ENCODE measurements at regions not wholly inside any gene's neighbourhood (a gene's known extent, or its start where the extent isn't known, plus 50 kb on each side); places are given as distances from the start of the nearest gene placed in this dataset.

DNA sequence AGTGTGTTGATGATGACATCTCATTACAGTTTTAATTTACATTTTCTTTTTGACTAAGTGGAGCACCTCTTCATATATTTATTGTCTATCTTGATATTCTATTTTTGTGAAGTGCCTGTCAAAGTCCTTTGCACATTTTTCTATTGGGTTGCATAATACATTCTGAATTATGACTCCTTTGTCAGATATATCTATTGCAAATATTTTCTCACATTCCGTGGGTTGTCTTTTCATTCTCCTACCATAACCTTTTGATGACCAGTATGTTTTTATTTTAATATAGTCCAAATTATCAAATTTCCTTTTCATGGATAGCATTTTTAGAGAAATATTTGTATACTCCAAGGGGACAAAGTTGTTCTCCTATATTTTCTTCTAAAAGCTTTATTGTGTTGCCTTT lies 126.4 kb downstream of the PJA1 start:
- no peaks in the 10 kb centered on the region for H3K4me1 ChIP-seq (ENCODE audit: low read length)
- TF ChIP-seq, protein P1, sequence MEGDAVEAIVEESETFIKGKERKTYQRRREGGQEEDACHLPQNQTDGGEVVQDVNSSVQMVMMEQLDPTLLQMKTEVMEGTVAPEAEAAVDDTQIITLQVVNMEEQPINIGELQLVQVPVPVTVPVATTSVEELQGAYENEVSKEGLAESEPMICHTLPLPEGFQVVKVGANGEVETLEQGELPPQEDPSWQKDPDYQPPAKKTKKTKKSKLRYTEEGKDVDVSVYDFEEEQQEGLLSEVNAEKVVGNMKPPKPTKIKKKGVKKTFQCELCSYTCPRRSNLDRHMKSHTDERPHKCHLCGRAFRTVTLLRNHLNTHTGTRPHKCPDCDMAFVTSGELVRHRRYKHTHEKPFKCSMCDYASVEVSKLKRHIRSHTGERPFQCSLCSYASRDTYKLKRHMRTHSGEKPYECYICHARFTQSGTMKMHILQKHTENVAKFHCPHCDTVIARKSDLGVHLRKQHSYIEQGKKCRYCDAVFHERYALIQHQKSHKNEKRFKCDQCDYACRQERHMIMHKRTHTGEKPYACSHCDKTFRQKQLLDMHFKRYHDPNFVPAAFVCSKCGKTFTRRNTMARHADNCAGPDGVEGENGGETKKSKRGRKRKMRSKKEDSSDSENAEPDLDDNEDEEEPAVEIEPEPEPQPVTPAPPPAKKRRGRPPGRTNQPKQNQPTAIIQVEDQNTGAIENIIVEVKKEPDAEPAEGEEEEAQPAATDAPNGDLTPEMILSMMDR (IDR thresholded peaks at IDR 0.05; ENCODE audit: low read depth, low read length), result no peak
- TF ChIP-seq EZH2phosphoT487 (IDR thresholded peaks at IDR 0.05; ENCODE audit: low read depth), result no peak
- no peaks in the 10 kb centered on the region for H3K27me3 ChIP-seq (ENCODE audit: low read depth, low read length)
- H3K36me3 ChIP-seq (replicated peaks; ENCODE audit: low read depth, low read length), result no peaks in the 10 kb centered on the region
- H3K9ac ChIP-seq (ENCODE audit: low read length), result no peak overlapping the region
- H3K4me2 ChIP-seq (ENCODE audit: low read length), result no peak overlapping the region
- H3K79me2 ChIP-seq (ENCODE audit: low read length), result no peaks in the 10 kb centered on the region
- no peaks in the 10 kb centered on the region for H4K20me1 ChIP-seq (ENCODE audit: insufficient read depth, low read length)
- H3K4me3 ChIP-seq (ENCODE audit: low read length), result no peak overlapping the region
- no peak overlapping the region for H2AFZ ChIP-seq (ENCODE audit: low read depth, low read length)
- H3K27ac ChIP-seq (ENCODE audit: low read length), result no peak overlapping the region
- no peaks in the 10 kb centered on the region for H3K9me3 ChIP-seq (ENCODE audit: insufficient read depth, low read length)

DNA sequence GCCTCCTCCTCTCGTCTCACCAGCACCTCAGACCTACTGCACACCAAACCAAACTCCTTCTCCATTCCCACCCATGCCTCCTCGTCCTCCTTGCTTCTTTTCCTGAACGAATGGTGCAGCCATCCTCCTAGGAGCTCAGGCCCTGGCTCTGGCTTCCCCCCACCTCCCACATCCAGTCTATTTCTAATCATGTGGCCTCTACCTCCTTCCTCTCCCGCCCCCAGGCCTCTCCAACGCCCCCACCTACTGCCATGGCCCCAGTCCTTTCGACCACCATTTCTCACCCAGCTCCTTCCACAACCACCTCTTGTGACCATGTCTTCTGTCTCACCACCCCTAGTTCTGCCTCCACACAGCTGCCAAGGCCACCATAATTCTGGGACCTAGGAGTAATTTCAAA lies 127.1 kb downstream of the PJA1 start:
- Histone ChIP-seq H3K27ac (ENCODE audit: low read length) (no peak overlapping the region), H3K36me3 (replicated peaks; ENCODE audit: low read depth, low read length) (no peaks in the 10 kb centered on the region), H3K9ac (ENCODE audit: low read length) (no peak overlapping the region), H3K9me3 (ENCODE audit: insufficient read depth, low read length) (no peaks in the 10 kb centered on the region), H3K4me1 (ENCODE audit: low read length) (no peaks in the 10 kb centered on the region), H3K4me2 (ENCODE audit: low read length) (no peak overlapping the region), H4K20me1 (ENCODE audit: insufficient read depth, low read length) (no peaks in the 10 kb centered on the region), H3K27me3 (ENCODE audit: low read depth, low read length) (no peaks in the 10 kb centered on the region), H2AFZ (ENCODE audit: low read depth, low read length) (no peak overlapping the region), H3K79me2 (ENCODE audit: low read length) (no peaks in the 10 kb centered on the region), H3K4me3 (ENCODE audit: low read length) (no peak overlapping the region)
- no peak for TF ChIP-seq EZH2phosphoT487 (IDR thresholded peaks at IDR 0.05; ENCODE audit: low read depth)
- TF ChIP-seq, protein P1 (IDR thresholded peaks at IDR 0.05; ENCODE audit: low read depth, low read length), result no peak

DNA sequence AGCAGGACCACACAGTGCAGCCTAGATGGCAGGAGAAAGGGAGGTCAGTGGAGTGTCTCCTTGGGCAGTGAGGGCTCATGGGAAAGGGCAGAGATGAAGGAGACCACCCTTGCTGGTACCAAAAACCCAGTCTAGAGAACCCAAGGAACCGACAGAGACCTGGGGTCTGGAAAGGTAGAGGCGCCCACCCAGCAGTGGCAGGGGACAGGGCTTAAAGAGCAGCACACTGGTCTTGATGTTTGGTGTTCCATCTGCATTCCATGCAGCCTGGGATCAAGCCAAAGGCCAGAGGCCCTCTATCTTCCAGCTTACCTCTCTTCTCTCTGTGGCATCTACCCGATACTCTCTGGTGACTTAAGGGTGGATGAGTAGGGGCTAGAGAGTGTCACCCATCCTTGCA lies 127.5 kb downstream of the PJA1 start:
- H3K79me2 ChIP-seq (ENCODE audit: low read length), result no peaks in the 10 kb centered on the region
- no peaks in the 10 kb centered on the region for H4K20me1 ChIP-seq (ENCODE audit: insufficient read depth, low read length)
- no peaks in the 10 kb centered on the region for H3K9me3 ChIP-seq (ENCODE audit: insufficient read depth, low read length)
- H3K9ac ChIP-seq (ENCODE audit: low read length), result no peak overlapping the region
- no peak overlapping the region for H3K4me3 ChIP-seq (ENCODE audit: low read length)
- H3K27me3 ChIP-seq (ENCODE audit: low read depth, low read length), result no peaks in the 10 kb centered on the region
- TF ChIP-seq EZH2phosphoT487 (IDR thresholded peaks at IDR 0.05; ENCODE audit: low read depth), result no peak
- TF ChIP-seq, protein P1 (IDR thresholded peaks at IDR 0.05; ENCODE audit: low read depth, low read length), result no peak
- no peak overlapping the region for H3K27ac ChIP-seq (ENCODE audit: low read length)
- H3K4me1 ChIP-seq (ENCODE audit: low read length), result no peaks in the 10 kb centered on the region
- H3K4me2 ChIP-seq (ENCODE audit: low read length), result no peak overlapping the region
- H3K36me3 ChIP-seq (replicated peaks; ENCODE audit: low read depth, low read length), result no peaks in the 10 kb centered on the region
- no peak overlapping the region for H2AFZ ChIP-seq (ENCODE audit: low read depth, low read length)

DNA sequence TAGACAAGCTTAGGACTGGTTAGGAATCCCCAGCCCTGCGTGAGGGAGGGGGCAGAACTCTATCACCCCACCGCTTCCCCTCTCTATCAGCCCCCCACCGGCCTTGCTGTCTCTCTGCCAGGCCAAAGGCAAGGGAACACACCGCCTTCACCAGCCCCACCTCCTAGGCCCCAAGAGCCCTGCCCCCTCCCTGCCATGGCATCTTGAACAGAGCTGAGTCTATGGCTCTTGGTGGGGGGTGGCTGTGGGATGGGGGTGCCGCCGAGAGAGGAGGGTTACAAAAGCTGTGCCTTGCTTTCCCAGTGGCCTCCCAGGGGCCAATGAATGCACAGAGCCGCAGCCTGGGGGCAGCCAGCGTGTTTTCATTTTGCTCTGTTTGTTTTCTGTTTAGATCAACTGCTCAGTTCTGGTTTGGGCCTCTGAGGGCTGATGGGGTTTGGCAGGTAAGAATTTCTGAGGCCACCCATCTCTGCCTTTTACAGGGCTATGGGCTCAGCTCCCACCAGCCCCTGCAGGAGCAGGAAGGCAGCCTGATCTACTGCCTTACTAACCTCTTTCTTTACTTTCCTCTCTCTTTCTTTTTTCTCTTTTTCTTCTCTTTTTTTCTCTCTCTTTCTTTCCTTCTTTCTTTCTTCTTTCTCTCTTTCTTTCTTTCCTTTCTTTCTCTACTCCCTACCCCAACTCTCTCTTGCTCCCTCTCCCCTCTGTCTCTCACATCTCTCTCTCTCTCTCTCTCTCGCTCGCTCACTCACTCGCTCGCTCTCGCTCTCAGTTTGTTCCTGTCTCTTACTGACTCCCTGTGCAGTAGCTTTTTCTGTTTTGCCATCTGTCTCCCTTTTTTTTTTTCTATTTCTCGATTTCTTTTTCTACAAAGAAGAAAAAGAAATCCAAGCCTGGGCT lies 128.3 kb downstream of the PJA1 start:
- H2AFZ ChIP-seq (ENCODE audit: low read depth, low read length), result no peak overlapping the region

More for the DNA sequence above, 128.3 kb downstream of the PJA1 start:
- Histone ChIP-seq H3K27ac (ENCODE audit: low read length) (no peak overlapping the region), H3K27me3 (ENCODE audit: low read depth, low read length) (no peaks in the 10 kb centered on the region), H3K4me3 (ENCODE audit: low read length) (no peak overlapping the region), H3K9ac (ENCODE audit: low read length) (no peak overlapping the region), H3K79me2 (ENCODE audit: low read length) (no peaks in the 10 kb centered on the region), H3K4me1 (ENCODE audit: low read length) (no peaks in the 10 kb centered on the region), H3K9me3 (ENCODE audit: insufficient read depth, low read length) (no peaks in the 10 kb centered on the region), H4K20me1 (ENCODE audit: insufficient read depth, low read length) (no peaks in the 10 kb centered on the region), H3K36me3 (replicated peaks; ENCODE audit: low read depth, low read length) (no peaks in the 10 kb centered on the region), H3K4me2 (ENCODE audit: low read length) (no peak overlapping the region)
- TF ChIP-seq EZH2phosphoT487 (IDR thresholded peaks at IDR 0.05; ENCODE audit: low read depth), result no peak
- TF ChIP-seq, protein P1 (IDR thresholded peaks at IDR 0.05; ENCODE audit: low read depth, low read length), result no peak

All from OCI-LY3 (cell line).